Erythroblast (primary cell): ENCODE measurements at regions not wholly inside any gene's neighbourhood (a gene's known extent, or its start where the extent isn't known, plus 50 kb on each side); places are given as distances from the start of the nearest gene placed in this dataset.

Experiments
- DNase-seq, 2 experiments: peaks; one replicate each; lab custom pipeline; 2025; lab: John Stamatoyannopoulos, UW
- GATA1 ChIP-seq: IDR thresholded peaks from 2 replicates; pipeline ENCODE4 v1.6.1; 2011; ENCODE audit warnings: low read depth, mild to moderate bottlenecking, control low read depth, low read length, moderate library complexity
- POLR2A ChIP-seq: IDR thresholded peaks from 2 replicates; pipeline ENCODE4 v1.6.1; 2011; ENCODE audit warnings: mild to moderate bottlenecking, low read length

GRCh38 chr5:162209005-162209605 lies 141.5 kb downstream of the GABRG2 start:
- TF ChIP-seq GATA1 (no peak), POLR2A (no peak)
- peak; percentile 6 to 42 for DNase-seq

- TF ChIP-seq GATA1 (no peak), POLR2A (no peak)
- no peak for DNase-seq
Observed at GRCh38 chr5:162214551-162214950, 147.0 kb downstream of the GABRG2 start.

GRCh38 chr5:162217037-162217436 lies 149.5 kb downstream of the GABRG2 start:
- TF ChIP-seq POLR2A (no peak), GATA1 (no peak)
- no peak for DNase-seq

- DNase-seq, result no peak
- TF ChIP-seq POLR2A, result no peak
- no peak for TF ChIP-seq GATA1
Observed at GRCh38 chr5:162221910-162222309, 154.3 kb downstream of the GABRG2 start.

GRCh38 chr5:162227075-162227474 lies 159.5 kb downstream of the GABRG2 start:
- no peak for DNase-seq

GRCh38 chr5:162230348-162230747 lies 162.8 kb downstream of the GABRG2 start:
- no peak for TF ChIP-seq GATA1
- TF ChIP-seq POLR2A, result no peak
- no peak for DNase-seq

More at GRCh38 chr5:162227075-162227474, 159.5 kb downstream of the GABRG2 start:
- TF ChIP-seq GATA1 (no peak), POLR2A (no peak)

- no peak for DNase-seq
- TF ChIP-seq POLR2A (no peak), GATA1 (no peak)
Observed at GRCh38 chr5:162231522-162231921, 163.9 kb downstream of the GABRG2 start.

GRCh38 chr5:162240734-162241133 lies 173.2 kb downstream of the GABRG2 start:
- TF ChIP-seq GATA1 (no peak), POLR2A (no peak)
- no peak for DNase-seq

- DNase-seq, result no peak
- TF ChIP-seq GATA1, result no peak
- TF ChIP-seq POLR2A, result no peak
Observed at GRCh38 chr5:162242416-162242815, 174.8 kb downstream of the GABRG2 start.

- TF ChIP-seq GATA1 (no peak), POLR2A (no peak)
- no peak for DNase-seq
Observed at GRCh38 chr5:162243651-162244050, 176.1 kb downstream of the GABRG2 start.

- TF ChIP-seq GATA1, result no peak
- DNase-seq, result no peak
Observed at GRCh38 chr5:162248107-162248713, 180.6 kb downstream of the GABRG2 start.

- DNase-seq, result no peak
- TF ChIP-seq GATA1, result no peak
- no peak for TF ChIP-seq POLR2A
Observed at GRCh38 chr5:162256711-162257110, 189.1 kb downstream of the GABRG2 start.

GRCh38 chr5:162268694-162269481 lies 201.3 kb downstream of the GABRG2 start:
- TF ChIP-seq POLR2A (no peak), GATA1 (no peak)
- DNase-seq, result no peak

- no peak for TF ChIP-seq POLR2A
- no peak for TF ChIP-seq GATA1
- no peak for DNase-seq
Observed at GRCh38 chr5:162272417-162272816, 204.8 kb downstream of the GABRG2 start.
